ENCODE measurements at regions not wholly inside any gene's neighbourhood (a gene's known extent, or its start where the extent isn't known, plus 50 kb on each side); places are given as distances from the start of the nearest gene placed in this dataset.

DNA sequence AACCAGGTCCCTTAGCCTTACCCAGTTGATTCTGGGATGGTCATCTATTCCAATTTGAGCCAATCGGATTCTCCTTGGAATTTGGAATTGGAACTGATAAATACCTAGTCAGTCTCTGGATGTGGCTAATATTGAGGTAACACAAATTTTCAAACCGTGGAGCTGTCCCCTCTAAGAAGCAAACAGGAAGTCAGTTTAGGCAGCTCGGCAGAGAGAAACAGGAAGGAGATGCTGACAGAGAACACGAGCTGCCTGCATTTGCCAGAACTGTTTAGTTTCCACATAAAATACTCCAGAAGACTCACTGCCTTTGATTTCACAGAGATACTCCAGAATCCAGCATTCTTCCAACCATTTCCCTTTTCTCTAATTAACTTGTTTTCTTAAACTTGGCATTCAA is 1024.9 kb downstream of the BCL11A start:
- H3K79me2 ChIP-seq (ENCODE audit: insufficient read depth, low read length): no peaks in the 10 kb centered on the region
- TF ChIP-seq, protein P1, sequence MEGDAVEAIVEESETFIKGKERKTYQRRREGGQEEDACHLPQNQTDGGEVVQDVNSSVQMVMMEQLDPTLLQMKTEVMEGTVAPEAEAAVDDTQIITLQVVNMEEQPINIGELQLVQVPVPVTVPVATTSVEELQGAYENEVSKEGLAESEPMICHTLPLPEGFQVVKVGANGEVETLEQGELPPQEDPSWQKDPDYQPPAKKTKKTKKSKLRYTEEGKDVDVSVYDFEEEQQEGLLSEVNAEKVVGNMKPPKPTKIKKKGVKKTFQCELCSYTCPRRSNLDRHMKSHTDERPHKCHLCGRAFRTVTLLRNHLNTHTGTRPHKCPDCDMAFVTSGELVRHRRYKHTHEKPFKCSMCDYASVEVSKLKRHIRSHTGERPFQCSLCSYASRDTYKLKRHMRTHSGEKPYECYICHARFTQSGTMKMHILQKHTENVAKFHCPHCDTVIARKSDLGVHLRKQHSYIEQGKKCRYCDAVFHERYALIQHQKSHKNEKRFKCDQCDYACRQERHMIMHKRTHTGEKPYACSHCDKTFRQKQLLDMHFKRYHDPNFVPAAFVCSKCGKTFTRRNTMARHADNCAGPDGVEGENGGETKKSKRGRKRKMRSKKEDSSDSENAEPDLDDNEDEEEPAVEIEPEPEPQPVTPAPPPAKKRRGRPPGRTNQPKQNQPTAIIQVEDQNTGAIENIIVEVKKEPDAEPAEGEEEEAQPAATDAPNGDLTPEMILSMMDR (IDR thresholded peaks at IDR 0.05; ENCODE audit: extremely low read depth, low read depth, low read length): no peak

GRCh38 chr2:59502981-59503380 is 1050.5 kb downstream of the BCL11A start:
- Histone ChIP-seq H3K4me3 (ENCODE audit: insufficient read depth, low read length) (no peak overlapping the region), H3K4me1 (ENCODE audit: insufficient read depth, low read length) (no peaks in the 10 kb centered on the region), H3K79me2 (ENCODE audit: insufficient read depth, low read length) (no peaks in the 10 kb centered on the region), H2AFZ (ENCODE audit: low read length) (no peak overlapping the region), H3K27me3 (ENCODE audit: insufficient read depth, low read length) (no peaks in the 10 kb centered on the region), H3K4me2 (ENCODE audit: insufficient read depth, low read length) (no peak overlapping the region), H3K9me3 (ENCODE audit: low read depth, low read length) (no peaks in the 10 kb centered on the region), H3K36me3 (ENCODE audit: insufficient read depth, low read length) (no peaks in the 10 kb centered on the region), H3K27ac (ENCODE audit: low read depth, low read length) (no peak overlapping the region), H4K20me1 (ENCODE audit: insufficient read depth, low read length) (no peaks in the 10 kb centered on the region)
- DNase-seq (ENCODE audit: insufficient read length, low spot score, missing footprints): no peak
- TF ChIP-seq, protein P1 (IDR thresholded peaks at IDR 0.05; ENCODE audit: extremely low read depth, low read depth, low read length): no peak

More for the DNA sequence above, 1024.9 kb downstream of the BCL11A start:
- Histone ChIP-seq H3K4me1 (ENCODE audit: insufficient read depth, low read length) (no peaks in the 10 kb centered on the region), H3K9me3 (ENCODE audit: low read depth, low read length) (no peaks in the 10 kb centered on the region), H3K36me3 (ENCODE audit: insufficient read depth, low read length) (no peaks in the 10 kb centered on the region), H3K4me2 (ENCODE audit: insufficient read depth, low read length) (no peak overlapping the region), H3K4me3 (ENCODE audit: insufficient read depth, low read length) (no peak overlapping the region), H3K27me3 (ENCODE audit: insufficient read depth, low read length) (no peaks in the 10 kb centered on the region), H2AFZ (ENCODE audit: low read length) (no peak overlapping the region), H4K20me1 (ENCODE audit: insufficient read depth, low read length) (no peaks in the 10 kb centered on the region), H3K27ac (ENCODE audit: low read depth, low read length) (no peak overlapping the region)
- DNase-seq (ENCODE audit: insufficient read length, low spot score, missing footprints): no peak

DNA sequence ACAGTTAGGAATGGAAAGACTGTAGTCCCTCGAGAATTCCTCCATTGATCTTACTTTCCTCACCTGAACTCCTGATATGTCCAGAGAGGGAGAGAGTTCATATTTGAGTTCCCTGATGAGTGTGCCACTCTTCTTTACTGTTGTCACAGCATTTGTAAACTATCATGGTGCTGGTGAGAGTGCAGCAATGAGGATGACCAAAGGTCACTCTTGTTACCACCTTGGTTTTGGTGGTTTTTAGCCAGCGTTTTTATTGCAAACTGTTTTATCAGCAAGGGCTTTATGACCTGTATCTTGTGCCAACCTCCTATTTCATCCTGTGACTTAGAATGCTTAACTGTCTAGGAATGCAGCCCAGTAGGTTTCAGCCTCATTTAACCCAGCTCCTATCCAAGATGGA is 1062.5 kb downstream of the BCL11A start:
- no peaks in the 10 kb centered on the region for H3K27me3 ChIP-seq (ENCODE audit: insufficient read depth, low read length)
- no peak overlapping the region for H3K4me2 ChIP-seq (ENCODE audit: insufficient read depth, low read length)
- TF ChIP-seq, protein P1 (IDR thresholded peaks at IDR 0.05; ENCODE audit: extremely low read depth, low read depth, low read length): no peak
- no peak overlapping the region for H2AFZ ChIP-seq (ENCODE audit: low read length)
- H3K27ac ChIP-seq (ENCODE audit: low read depth, low read length): no peak overlapping the region
- H4K20me1 ChIP-seq (ENCODE audit: insufficient read depth, low read length): no peaks in the 10 kb centered on the region
- no peaks in the 10 kb centered on the region for H3K4me1 ChIP-seq (ENCODE audit: insufficient read depth, low read length)
- H3K9me3 ChIP-seq (ENCODE audit: low read depth, low read length): peaks cover 2% of the 10 kb centered on the region
- H3K4me3 ChIP-seq (ENCODE audit: insufficient read depth, low read length): no peak overlapping the region
- DNase-seq (ENCODE audit: insufficient read length, low spot score, missing footprints): no peak
- no peaks in the 10 kb centered on the region for H3K79me2 ChIP-seq (ENCODE audit: insufficient read depth, low read length)
- H3K36me3 ChIP-seq (ENCODE audit: insufficient read depth, low read length): no peaks in the 10 kb centered on the region

DNA sequence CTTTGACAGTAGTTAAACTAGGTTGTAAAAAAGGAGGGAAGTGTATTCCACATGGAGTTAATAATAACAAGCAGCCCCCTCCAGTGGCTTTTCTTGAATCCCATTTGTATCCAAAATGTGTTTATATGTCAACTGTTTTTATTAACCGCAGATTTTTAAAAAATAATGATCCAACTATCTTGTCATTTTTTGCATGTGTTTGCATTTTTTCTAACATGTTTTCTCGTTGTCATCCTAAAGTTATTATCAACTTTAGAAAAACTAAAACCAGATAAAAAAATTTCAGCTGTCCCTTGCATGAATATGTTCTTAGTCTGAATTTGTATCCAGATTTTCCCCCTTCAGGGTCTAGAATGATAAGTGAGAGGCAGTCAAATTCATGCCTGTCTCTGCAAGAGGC is 1063.3 kb downstream of the BCL11A start:
- no peak overlapping the region for H2AFZ ChIP-seq (ENCODE audit: low read length)
- no peak overlapping the region for H3K4me2 ChIP-seq (ENCODE audit: insufficient read depth, low read length)
- no peak overlapping the region for H3K27ac ChIP-seq (ENCODE audit: low read depth, low read length)
- peaks cover 2% of the 10 kb centered on the region for H3K9me3 ChIP-seq (ENCODE audit: low read depth, low read length)
- H3K4me1 ChIP-seq (ENCODE audit: insufficient read depth, low read length): no peaks in the 10 kb centered on the region
- TF ChIP-seq, protein P1 (IDR thresholded peaks at IDR 0.05; ENCODE audit: extremely low read depth, low read depth, low read length): no peak
- no peaks in the 10 kb centered on the region for H3K36me3 ChIP-seq (ENCODE audit: insufficient read depth, low read length)
- no peak overlapping the region for H3K4me3 ChIP-seq (ENCODE audit: insufficient read depth, low read length)
- H3K27me3 ChIP-seq (ENCODE audit: insufficient read depth, low read length): no peaks in the 10 kb centered on the region
- no peaks in the 10 kb centered on the region for H4K20me1 ChIP-seq (ENCODE audit: insufficient read depth, low read length)
- DNase-seq (ENCODE audit: insufficient read length, low spot score, missing footprints): no peak
- H3K79me2 ChIP-seq (ENCODE audit: insufficient read depth, low read length): no peaks in the 10 kb centered on the region

Data from osteoblast (primary cell).